Fibroblast of villous mesenchyme (primary cell): ENCODE measurements at regions not wholly inside any gene's neighbourhood (a gene's known extent, or its start where the extent isn't known, plus 50 kb on each side); places are given as distances from the start of the nearest gene placed in this dataset.

ENCODE experiments used
- DNase-seq: peaks from one replicate; pipeline ENCODE4 v3.0.0-alpha.2; 2010; ENCODE audit warnings: low read depth
- H3K4me3 ChIP-seq: 2 replicates; pipeline ENCODE4 v1.5.1; 2011; ENCODE audit warnings: low read depth, mild to moderate bottlenecking, low read length
- TF ChIP-seq, protein P1 (sequence below): IDR thresholded peaks from 2 replicates; pipeline ENCODE4 v1.5.1; 2012; ENCODE audit warnings: low read depth, mild to moderate bottlenecking, low read length; ENCODE audit not compliant: insufficient read depth

DNA sequence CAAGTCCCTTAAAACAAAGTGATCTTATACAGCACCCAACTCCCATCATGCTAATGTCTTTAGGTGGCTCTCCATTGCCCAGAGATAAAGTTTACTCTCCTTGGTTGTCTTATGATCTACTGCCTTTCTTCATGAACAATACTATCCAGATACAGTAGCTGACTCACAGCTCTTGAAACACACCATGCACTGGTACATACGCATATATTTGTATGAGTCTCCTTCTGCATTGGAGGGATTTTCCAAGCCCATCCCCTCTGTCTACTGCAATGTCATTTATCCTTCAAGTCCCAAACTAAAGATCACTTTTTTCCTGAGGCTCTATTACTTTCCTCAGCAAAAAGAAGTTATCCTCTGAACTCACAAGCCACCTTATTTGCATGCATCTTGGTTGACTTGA lies 84.7 kb upstream of the LRATD1 start:
- TF ChIP-seq, protein P1, sequence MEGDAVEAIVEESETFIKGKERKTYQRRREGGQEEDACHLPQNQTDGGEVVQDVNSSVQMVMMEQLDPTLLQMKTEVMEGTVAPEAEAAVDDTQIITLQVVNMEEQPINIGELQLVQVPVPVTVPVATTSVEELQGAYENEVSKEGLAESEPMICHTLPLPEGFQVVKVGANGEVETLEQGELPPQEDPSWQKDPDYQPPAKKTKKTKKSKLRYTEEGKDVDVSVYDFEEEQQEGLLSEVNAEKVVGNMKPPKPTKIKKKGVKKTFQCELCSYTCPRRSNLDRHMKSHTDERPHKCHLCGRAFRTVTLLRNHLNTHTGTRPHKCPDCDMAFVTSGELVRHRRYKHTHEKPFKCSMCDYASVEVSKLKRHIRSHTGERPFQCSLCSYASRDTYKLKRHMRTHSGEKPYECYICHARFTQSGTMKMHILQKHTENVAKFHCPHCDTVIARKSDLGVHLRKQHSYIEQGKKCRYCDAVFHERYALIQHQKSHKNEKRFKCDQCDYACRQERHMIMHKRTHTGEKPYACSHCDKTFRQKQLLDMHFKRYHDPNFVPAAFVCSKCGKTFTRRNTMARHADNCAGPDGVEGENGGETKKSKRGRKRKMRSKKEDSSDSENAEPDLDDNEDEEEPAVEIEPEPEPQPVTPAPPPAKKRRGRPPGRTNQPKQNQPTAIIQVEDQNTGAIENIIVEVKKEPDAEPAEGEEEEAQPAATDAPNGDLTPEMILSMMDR, result no peak
- H3K4me3 ChIP-seq, result no peak overlapping the region
- DNase-seq, result no peak

DNA sequence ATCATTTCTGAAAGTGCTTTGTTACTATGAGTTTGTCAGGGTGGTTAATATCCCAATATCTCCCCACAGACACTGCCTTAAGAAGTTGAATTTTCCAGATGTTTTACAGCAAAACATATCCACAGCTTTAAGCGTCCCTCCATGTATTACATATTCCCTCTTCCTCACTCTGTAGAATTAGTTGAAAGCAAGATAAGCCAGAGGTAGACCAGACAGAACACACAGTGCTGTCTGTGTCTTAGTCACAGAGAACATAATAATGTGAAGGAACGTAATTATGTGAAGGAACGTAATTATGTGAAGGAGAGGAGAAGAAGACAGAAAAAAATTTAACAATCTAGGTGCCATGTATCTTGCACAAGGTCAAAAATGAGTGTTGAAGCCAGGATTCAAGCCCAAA lies 81.9 kb upstream of the LRATD1 start:
- H3K4me3 ChIP-seq, result no peak overlapping the region
- TF ChIP-seq, protein P1, result no peak
- no peak for DNase-seq

DNA sequence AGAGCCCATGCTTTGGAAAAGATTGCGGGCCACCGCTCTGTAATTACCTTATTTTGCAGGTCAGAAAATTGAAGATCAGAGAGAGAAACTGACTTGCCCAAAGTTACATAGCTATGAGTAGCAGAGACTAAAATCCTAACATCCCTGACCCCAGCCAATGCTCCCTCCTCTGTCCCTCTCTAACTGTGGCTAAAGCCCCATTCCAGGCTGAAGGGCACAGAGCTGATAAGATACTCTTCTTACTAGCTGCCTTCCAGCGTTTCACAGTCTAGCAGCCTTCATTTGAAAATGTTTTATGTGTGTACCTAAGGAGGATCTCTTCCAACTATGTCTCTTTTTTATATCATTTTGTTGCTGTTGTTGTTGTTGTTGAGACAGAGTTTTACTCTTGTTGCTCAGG lies 81.4 kb upstream of the LRATD1 start:
- DNase-seq, result no peak
- TF ChIP-seq, protein P1, result no peak
- H3K4me3 ChIP-seq, result no peak overlapping the region

DNA sequence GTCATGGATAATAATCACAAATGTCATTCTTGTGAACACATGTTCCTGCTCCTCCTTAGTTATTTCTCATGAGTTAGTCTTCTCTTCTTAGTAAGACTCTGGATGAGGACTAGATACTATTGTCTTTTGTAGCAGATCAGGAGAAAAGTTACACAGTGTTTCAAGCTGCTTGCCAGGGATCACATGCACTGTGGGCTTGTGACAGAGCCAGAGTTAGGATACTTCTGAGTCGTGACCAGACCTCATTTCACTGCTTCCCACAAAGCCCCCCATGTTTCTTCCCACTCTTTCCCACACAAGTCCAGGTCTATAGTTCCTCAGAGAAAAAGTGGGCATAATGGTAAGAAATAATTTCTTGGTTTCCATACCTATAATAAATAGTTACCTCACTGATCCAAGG lies 80.2 kb upstream of the LRATD1 start:
- TF ChIP-seq, protein P1, result no peak
- no peak overlapping the region for H3K4me3 ChIP-seq
- no peak for DNase-seq

DNA sequence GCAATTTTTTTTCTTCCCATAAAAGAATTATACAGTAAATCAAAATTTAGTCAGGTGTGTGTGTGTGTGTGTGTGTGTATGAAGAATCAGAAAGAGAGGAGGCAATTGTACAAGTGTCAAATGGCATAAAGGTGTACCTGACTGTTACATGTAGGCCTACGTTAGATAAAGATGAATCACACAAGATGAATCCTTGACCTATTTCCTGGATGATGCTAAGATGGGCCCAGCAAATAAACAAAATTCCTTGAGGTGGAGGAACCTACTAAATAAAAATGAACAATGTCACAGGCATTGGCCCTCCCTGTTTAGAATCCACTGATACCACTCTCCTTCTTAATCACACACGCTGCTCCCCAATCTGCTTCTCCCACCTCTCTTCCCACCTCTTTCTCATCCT lies 79.7 kb upstream of the LRATD1 start:
- no peak for DNase-seq
- TF ChIP-seq, protein P1, result no peak
- no peak overlapping the region for H3K4me3 ChIP-seq

DNA sequence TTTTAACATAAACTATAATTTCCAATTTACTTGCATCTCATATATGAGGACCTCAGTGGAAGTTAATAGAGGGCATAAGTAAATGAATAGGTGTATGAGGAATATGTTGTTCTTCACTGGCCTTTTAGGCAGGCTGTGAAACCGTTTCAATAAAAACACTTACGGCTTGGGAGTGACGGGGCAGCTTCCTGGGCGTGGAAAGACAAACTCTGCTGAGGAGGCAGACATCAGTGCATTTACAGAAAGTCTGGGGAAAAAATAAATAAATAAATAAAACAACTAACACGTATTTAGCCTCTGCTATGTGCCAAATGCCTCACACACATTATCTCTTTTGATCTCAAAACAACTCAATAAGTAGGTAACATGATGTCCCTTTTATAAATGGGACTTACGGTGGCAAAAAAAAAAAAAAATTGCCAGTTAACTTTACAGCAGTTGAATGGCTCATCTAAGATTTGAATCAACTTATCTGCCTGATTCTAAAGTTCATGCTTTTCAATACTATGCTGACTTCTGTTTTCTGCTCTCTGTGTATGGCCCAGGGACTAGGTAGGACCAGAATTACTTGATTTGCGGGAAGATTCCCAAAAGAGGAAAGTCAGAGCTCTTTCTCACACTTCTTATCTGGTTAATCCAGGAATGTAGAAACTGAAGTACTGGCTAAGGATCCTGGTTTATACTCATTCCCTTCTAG lies 77.5 kb upstream of the LRATD1 start:
- no peak overlapping the region for H3K4me3 ChIP-seq
- no peak for DNase-seq
- TF ChIP-seq, protein P1, result no peak

DNA sequence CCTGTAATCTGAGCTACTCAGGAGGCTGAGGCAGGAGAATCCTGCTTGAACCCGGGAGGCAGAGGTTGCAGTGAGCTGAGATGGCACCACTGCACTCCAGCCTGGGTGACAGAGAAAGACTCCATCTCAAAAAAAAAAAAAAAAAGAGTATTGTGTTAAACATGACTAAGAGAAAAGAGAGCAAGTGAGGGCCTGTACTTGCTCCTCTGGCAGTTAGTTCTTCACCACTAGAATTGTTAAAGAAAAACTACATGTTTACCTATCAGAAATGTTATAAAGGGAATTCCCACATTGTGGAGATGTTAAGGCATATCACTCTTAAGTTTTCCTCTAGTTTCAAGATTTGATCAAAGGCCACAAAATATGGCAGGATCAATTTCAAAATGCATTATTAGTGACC lies 75.4 kb upstream of the LRATD1 start:
- TF ChIP-seq, protein P1, result no peak
- no peak for DNase-seq
- H3K4me3 ChIP-seq, result no peak overlapping the region
